Astrocyte of the cerebellum (primary cell): ENCODE measurements at regions not wholly inside any gene's neighbourhood (a gene's known extent, or its start where the extent isn't known, plus 50 kb on each side); places are given as distances from the start of the nearest gene placed in this dataset.
"Not testable (repeated sequence)": the region's sequence is repeated elsewhere in the genome, so short reads cannot be mapped to it uniquely, and the experiment has no call there.

Experiments
- DNase-seq: peaks from one replicate; pipeline ENCODE4 v3.0.0-alpha.2; 2011; ENCODE audit warnings: low read depth
- H3K4me3 ChIP-seq: 2 replicates; pipeline ENCODE4 v1.5.1; 2011; ENCODE audit warnings: mild to moderate bottlenecking, low read depth, low read length, moderate library complexity
- in situ Hi-C: cut with HindIII; loops from 2 replicates; pipeline ENCODE4 v1.10.0; 2017; ENCODE audit warnings: low sequenced_read_pairs
- TF ChIP-seq, protein P1 (sequence below): IDR thresholded peaks from 2 replicates; pipeline ENCODE4 v1.5.1; 2012; ENCODE audit warnings: low read length, low read depth, moderate library complexity, mild to moderate bottlenecking; ENCODE audit errors: missing control alignments

DNA sequence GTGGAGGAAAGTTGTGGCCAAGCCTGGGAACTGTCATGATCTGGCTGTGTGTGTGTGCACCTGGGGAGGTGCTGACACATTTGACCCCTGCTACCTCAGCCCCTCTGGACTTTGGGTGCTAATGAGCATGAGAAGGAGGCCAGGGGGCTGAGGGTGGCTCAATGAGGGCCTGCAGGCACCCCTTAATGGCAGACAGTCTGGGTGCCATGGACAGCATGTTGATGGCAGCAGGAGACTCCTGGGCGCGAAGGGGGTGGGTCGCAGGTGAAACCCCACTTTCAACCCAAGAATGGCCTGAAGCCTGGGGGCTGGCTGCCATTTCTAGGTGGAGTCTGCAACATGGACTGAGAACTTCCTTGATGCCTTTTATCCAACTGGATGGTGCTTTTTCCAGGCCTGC is 216.4 kb upstream of the TRPC4 start:
- TF ChIP-seq, protein P1, sequence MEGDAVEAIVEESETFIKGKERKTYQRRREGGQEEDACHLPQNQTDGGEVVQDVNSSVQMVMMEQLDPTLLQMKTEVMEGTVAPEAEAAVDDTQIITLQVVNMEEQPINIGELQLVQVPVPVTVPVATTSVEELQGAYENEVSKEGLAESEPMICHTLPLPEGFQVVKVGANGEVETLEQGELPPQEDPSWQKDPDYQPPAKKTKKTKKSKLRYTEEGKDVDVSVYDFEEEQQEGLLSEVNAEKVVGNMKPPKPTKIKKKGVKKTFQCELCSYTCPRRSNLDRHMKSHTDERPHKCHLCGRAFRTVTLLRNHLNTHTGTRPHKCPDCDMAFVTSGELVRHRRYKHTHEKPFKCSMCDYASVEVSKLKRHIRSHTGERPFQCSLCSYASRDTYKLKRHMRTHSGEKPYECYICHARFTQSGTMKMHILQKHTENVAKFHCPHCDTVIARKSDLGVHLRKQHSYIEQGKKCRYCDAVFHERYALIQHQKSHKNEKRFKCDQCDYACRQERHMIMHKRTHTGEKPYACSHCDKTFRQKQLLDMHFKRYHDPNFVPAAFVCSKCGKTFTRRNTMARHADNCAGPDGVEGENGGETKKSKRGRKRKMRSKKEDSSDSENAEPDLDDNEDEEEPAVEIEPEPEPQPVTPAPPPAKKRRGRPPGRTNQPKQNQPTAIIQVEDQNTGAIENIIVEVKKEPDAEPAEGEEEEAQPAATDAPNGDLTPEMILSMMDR, result no peak
- in situ Hi-C loops, result no loop called here
- no peak overlapping the region for H3K4me3 ChIP-seq
- no peak for DNase-seq

DNA sequence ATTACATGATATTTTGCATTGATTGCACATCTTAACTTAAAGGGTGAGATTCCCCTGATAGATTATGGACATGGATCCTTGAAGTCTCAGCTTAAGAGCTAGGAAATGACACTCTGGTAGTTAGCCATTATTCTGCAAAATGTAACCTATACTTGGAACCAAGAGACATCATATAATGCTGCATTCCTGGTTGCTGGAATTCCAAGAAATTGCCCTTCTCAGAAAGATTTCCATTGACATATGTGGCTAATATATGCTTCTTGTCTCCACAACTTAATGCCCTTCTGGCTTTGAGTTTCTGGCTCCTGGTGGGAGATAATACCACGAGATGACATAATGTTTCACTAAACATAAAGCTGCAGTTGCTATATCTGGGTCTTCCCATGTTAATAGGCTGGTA is 204.4 kb upstream of the TRPC4 start:
- no peak for DNase-seq
- in situ Hi-C loops, result no loop called here
- no peak overlapping the region for H3K4me3 ChIP-seq
- TF ChIP-seq, protein P1, result no peak

DNA sequence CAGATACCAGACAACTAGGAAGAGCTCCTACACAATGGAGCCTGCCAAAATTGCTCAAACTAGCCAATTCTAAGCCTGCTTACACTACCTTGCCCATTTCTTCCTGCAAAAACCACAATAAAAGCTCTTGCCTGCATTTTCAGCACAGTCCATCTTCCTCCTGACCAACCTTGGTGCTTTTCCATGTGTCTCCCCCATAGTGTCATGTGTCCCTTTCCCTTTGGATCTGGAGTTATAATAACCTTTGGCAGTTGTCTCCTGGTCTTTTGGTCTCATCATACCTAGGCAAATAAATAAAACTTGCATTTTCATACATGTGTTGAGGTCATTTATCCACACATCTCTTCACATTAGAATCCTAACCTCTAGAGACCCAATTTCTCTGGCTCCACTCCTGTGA is 203.1 kb upstream of the TRPC4 start:
- TF ChIP-seq, protein P1, result no peak
- no peak overlapping the region for H3K4me3 ChIP-seq
- in situ Hi-C loops, result no loop called here
- no peak for DNase-seq

DNA sequence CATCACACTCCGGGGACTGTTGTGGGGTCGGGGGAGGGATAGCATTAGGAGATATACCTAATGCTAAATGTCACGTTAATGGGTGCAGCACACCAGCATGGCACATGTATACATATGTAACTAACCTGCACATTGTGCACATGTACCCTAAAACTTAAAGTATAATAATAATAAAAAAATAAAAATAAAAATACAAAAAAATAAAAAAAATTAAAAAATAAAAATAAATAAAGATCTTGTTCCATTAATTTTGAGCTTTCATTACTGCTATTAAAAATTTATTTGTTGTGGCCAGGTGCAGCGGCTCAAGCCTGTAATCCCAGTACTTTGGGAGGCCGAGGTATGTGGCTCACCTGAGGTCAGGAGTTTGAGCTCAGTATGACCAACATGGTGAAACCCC is 201.8 kb upstream of the TRPC4 start:
- in situ Hi-C loops, DNase-seq, H3K4me3 ChIP-seq: not testable (repeated sequence)

DNA sequence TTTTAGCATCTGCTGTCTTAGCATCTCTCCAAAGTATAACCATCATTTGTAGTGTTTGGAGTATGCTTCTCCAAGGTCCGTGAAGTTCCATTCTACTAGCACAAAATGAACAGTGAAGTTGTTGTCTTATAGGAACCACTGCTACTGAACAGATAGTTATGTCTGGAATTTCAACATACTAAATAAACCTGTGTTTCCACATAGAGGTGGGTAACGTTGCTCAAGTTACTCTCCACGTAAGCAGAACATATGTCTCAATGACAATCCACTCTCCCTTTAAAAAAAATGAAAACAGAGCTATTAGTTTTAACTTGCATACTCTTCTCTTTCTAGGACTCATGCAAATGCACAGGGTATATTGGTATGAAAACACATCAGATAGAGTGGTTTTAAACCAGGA is 184.3 kb upstream of the TRPC4 start:
- no peak overlapping the region for H3K4me3 ChIP-seq
- TF ChIP-seq, protein P1, result no peak
- no peak for DNase-seq
- in situ Hi-C loops, result no loop called here

DNA sequence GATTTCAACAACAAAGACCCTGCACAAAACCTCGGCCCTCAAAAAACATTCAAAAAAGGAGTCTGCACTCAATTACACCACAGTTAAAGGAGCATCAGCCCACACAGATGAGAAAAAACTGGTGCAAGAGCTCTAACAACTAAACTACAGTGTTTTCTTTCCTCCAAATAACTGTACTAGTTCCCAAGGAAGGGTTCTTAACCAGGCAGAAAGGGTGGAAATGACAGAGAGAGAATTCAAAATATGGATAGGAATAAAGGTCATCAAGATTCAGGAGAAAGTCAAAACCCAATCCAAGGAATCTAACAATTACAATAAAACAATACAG is 176.4 kb upstream of the TRPC4 start:
- H3K4me3 ChIP-seq, result no peak overlapping the region
- in situ Hi-C loops, result no loop called here
- TF ChIP-seq, protein P1, result no peak
- no peak for DNase-seq

DNA sequence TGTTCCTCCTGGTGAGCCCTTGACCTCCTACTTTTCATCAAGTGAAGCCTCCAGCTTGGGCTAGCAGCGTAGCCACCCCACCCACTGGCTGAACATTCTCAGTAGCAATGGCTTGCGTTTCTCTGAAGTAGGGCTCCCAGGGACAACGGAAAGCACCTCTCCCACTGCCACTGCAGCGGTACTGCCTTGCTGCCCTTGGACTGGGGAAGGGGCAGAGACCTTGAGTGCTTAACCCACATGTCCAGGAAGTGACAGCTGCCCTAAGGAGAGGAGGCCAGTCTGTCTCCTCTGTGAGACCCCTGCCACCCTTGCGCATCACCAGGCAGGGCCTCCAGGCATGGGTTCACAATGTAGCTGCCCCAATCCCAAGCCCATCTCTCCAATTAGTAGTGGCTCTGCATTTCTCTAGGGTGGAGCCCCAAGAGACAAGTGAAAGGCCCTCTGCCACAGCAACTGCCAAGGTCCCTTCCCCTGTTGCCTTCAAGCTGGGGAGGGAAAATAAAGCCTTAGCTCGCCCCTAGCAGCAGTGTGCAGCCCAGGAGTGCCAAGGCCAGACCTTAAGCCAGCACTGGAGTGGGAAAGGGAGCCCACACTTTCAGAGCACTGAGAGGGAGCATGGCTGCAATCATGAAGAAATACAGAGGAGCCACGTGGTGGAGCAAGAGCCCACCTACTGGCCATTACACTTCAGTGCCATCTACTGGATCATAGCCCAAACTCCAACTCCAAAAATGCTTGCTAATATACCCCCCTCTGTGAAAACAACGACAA is 175.9 kb upstream of the TRPC4 start:
- DNase-seq, result peak; percentile 4
- H3K4me3 ChIP-seq, result no peak overlapping the region
- in situ Hi-C loops, result no loop called here
- TF ChIP-seq, protein P1, result peak; percentile 66
